NCI-H2196 treated with DMSO at 0.1 percent for 48 hours (cell line): ENCODE measurements at regions not wholly inside any gene's neighbourhood (a gene's known extent, or its start where the extent isn't known, plus 50 kb on each side); places are given as distances from the start of the nearest gene placed in this dataset.

ENCODE experiments used
- DNase-seq: peaks from one replicate; lab custom pipeline; 2025; ENCODE audit not compliant: unreplicated experiment; lab: John Stamatoyannopoulos, UW

DNA sequence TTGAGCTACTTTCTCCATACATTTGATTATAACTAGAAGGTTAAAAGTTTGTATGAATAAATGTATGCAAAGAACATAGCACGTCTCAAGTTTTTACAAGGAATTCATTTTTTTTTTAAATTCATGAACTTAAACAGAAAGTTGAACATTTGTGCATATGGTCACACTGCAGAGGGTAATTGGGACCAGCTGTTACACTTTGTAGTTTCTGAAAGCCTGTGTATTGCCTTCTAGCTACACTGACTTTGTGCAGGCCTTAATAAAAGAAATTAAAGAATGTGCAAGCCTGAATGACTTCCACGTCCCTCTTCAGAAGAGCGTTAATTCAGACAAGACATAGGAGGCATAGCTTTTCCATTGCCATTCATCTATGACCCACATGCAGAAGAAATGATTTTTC is 153.1 kb upstream of the PCDH18 start:
- DNase-seq, result no peak

DNA sequence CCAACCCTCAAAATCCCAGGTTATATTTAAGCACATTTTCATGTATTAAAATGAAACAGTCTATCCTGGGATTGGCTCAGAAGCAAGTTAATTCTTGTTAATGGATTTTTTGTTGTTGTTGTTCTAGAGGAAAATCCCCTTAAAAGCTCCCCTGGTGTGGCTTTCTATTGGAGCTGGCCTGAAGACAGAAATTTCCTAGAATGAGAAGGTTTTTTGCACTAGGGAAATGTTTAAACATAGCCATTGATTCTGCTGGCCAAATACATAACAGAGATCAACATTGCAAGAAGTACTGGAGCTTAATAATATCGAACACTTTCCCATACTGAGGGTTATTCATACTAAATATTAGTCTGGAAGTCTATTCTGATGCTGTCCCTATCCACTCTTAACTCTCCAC is 148.8 kb upstream of the PCDH18 start:
- DNase-seq, result no peak

DNA sequence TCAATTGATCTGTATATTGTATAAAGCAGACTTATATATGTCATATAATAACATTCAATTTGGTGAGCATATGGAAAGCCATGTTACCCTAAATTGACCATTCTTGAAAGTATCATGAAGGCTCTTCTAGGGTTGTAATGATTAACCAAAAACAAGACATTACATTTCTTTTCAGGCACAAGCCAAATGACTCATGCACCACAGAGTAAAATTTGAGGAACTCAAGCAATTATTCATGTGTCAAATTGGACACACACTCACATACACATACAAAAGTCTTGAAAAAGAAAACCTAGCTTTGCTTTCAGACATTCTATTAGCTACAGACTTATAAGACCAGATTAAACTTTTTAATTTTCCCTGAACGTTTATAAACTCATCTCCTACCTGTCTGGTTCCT is 146.5 kb upstream of the PCDH18 start:
- DNase-seq, result no peak

DNA sequence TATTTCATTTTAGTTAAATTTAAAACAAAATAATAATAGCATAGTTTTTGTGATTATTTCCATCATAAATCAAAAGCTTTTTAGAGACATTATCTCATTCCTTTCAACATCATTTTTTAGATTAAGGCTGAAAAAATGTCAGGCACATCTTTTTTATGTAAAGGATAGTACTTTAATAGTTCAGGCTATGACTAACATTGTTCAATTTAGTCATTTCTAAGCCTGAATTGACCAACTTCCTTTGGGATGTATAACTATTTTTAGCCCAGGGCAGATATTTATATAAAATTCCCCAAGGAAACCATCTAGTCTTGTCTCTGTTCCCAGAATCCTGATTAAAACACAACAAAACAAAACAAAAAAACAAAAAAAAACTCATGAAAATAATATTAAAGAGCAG is 145.6 kb upstream of the PCDH18 start:
- DNase-seq, result no peak

DNA sequence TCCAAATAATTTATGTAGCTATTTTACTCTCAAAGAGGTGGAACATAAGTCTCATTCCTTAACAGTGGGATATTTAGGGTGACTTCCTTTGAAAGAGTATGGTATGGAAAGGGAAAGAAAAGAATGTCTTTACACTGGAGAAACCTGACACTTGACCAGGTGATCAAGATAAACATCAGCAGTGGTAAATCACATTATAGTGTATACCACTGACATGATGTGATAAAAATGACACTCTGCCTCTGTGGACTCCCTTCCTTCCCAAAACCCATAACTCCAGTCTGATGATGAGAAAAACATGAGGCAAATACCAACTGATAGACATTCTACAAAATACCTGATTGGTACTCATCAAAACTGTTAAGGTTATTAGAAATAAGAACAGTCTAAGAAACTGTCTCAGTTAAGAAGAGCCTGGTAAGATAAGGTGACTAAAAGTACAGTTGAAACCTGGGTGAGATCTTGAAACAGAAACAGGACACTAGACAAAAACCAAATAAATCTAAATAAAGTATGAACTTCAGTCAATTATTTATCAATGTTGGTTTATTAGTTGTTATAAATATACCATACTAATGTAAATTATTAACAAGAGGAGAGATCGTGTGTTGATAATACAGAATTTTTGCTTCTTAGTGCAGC is 144.2 kb upstream of the PCDH18 start:
- DNase-seq, result no peak

DNA sequence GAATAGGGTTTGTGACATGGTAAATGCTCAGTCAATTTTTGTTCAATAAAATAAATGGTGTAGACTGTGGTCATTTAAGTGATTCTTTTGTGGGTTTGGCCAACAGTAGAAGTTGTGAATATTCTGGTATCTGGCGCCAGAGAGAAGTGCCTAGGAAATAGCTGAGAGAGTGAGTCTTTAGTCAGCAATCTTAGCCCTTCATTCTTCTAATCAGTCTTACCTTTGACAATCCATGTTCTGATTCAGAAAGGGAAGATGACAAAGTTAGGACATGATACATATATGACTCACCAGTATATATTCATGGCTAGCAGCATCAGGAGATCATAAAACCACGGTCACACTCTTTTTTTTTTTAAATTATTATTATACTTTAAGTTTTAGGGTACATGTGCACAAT is 141.8 kb upstream of the PCDH18 start:
- DNase-seq, result no peak

DNA sequence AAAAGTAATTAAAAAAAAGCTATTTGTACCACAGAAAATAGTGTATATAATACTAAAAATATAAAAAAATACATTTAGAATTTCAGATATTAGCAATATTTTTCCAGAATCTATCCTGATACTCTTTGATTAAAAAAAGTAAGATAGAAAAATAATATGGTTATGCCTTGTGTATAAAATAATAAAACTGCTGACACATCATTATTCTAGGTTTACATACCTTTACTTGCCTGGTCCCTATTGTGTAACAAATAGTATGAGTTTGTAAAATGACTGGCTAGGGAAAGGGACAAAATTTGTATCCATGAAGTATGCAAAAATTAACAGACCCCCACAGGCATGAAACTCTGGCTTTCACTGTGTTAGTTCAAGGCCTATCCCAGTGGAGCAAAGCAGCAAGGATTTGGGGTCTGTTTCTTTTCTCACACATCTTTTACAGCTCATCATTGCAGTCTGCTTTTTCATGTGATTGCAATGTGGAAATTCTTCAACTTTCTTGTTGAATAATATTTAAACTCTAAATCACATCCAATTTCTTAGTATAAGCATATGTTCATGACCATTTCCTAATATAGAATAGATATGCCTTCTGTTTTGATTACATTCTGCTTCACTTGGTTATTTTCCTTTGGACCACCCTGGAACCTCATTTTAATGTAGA is 136.7 kb upstream of the PCDH18 start:
- no peak for DNase-seq

DNA sequence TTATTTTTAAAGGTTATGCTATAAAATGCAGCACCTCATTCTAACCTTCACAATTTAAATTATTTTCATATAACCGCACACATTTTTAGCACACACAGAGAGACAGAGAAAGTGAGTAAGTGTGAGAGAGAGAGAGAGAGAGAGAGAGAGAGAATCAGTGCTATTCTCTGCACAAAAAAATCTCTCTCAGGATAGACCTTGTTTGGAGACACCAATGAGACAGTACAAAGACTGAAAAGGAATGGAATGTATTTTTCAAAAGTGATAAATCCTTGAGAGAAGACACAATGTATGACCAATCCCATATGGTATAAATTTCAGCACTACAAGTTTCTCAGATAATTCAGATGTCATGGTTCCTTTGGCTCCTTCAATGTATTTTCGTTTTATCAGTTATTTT is 132.1 kb upstream of the PCDH18 start:
- DNase-seq, result no peak

DNA sequence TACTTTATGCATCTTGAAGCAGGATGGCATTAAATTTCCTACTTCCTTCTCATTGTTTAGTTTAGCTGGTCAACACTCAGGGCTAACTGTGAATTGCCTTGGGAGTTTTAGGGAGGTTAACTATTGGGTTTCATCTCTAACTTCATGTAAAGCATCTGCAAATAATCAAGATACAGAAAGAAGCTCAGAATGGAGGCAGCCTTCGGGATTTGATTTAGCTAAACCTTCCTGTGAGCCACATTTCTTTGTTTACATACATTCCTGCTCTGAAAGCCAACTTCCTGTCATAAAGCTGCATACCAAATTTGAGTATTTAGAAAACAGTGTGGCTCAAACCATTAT is 131.7 kb upstream of the PCDH18 start:
- DNase-seq, result peak; percentile 3

DNA sequence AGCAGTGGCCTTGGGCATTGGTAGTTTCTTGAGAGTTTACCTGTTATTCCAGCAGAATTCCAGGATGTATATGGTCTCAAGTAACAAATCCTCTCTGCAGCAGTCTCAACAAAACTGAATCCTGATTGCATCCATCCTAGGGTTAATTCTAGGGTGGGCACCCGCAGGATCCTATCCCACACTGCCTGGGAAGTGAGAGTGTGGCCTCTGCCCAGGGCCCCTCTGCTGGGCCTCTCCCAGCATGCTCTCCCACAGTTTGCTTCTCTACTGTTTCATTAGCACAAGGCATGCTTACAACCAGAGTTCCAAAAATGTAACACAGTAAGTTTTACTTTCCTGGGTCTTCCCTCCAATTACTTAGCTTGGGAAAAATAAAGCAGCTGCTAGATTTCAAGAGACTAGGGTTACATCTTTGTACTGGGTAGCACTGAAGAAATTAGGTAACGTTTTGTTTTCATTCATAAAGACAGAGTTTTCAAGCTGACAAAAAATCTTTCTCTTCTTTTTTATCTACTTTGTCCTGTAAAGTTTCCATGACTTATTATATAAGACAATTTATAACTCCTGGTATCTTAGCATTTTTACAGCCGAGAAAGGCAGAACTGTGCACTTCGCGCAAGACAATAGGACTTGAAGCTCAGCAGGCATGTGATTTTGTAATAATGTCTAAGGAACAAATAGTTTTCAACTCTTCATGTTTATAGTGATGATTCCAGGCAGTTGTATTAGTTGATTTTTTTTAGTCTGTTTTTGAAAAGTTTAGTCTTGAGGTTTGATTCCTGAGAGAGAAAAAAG is 131.2 kb upstream of the PCDH18 start:
- DNase-seq, result no peak

DNA sequence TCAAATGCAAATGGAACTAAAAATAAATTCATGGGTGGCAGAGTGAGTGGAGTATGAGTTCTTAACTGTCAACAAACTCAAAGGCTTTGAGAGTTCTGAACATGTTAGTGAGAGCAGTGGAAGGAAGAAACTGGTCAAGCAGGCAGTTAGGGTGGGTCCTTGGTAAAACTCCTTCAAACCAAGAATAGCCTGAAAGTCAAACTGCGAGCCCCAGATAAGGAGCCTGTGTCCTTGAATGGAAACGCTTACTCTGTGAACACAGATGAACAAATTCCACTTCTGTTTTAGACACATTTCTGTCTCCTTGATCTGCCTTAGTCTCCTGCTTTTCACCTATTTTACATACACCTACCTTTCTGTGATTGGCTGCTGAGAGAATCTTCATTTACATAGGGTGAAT is 129.4 kb upstream of the PCDH18 start:
- no peak for DNase-seq

DNA sequence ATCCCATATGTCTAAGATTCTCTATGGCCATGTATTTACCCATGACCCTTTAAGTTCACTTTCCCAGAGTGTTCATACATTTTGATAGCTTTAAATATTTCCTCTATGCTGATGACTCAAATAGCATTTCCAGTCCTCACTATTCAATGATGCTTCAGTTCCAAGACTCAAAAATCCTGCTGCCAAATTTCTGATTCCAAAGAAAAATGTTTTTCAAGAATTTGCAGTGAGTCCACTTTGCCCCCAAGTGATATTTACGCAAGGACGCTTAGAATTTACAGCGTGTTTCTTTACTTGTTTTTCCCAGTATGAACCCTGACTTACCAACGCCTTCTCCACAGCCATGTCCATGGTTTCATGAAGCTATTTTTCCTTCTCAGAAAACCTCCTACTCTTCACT is 127.9 kb upstream of the PCDH18 start:
- DNase-seq, result no peak

DNA sequence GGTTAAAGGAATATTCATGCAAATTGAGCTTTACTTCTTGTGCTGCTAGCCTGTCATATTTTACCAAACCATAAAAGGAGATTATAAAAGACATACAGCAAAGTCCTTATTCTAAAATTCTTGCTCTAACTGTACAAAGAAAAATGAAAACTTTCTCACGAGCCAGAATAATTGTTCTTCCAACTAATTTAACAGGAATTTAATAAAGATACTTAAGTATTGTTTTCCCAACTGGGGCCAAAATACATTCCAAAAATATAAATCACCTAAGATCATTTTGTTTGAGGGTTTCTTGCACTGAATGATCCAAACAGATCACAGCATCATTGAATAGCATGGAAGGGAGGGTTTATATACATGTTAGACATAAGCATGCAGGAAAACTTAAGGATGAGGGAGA is 127.1 kb upstream of the PCDH18 start:
- no peak for DNase-seq

DNA sequence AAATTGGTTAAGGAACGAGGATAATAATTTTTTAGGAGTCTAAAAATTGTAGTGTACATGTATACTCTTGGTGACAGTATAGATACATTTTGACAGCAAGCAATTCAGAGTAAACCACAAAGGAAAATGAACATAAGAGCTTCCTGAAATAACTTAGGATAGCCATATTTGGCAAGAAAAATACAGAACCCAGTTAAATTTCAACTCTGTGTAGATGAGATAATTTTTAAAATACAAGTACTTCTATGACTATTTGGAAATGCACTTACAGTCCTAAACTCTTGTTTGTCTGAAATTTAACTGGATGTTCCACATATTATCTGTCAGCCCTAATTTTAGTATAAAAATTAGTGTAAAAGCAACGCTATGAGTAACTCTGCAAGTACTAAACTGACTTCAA is 124.4 kb upstream of the PCDH18 start:
- DNase-seq, result no peak

DNA sequence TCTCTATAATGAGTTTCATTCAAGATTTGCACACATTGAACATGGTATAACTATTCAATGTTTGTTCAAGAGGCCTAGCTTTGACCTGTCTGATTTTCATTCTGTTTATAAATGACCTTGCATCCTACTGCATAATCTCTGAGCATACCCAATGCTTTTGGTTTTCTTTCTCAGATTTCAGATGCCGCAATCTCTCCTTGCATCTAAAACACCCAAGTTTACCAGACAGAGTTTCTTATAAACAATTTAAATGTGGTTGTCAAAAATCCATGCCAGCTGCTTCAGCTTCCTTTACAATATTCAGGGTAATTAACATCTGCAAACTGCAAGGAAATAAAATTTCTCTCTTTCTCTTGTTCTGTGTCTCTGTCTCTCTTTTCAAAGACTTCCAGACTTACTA is 123.0 kb upstream of the PCDH18 start:
- no peak for DNase-seq

DNA sequence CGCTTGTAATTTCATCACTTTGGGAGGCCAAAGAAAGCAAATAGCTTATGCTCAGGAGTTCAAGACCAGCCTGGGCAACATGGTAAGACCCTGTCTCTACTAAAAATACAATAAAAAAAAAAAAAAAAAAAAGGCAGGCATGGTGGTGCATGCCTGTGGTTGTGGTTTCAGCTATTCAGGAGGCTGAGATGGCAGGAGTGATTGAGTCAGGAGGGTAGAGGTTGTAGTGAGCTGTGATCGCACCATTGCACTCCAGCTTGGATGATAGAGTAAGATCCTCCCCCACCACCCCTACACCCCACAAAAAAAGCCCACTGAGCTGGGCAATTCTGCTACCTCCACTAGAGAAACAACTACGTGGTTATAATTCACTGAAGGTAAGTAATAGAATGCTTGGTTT is 118.8 kb upstream of the PCDH18 start:
- no peak for DNase-seq

DNA sequence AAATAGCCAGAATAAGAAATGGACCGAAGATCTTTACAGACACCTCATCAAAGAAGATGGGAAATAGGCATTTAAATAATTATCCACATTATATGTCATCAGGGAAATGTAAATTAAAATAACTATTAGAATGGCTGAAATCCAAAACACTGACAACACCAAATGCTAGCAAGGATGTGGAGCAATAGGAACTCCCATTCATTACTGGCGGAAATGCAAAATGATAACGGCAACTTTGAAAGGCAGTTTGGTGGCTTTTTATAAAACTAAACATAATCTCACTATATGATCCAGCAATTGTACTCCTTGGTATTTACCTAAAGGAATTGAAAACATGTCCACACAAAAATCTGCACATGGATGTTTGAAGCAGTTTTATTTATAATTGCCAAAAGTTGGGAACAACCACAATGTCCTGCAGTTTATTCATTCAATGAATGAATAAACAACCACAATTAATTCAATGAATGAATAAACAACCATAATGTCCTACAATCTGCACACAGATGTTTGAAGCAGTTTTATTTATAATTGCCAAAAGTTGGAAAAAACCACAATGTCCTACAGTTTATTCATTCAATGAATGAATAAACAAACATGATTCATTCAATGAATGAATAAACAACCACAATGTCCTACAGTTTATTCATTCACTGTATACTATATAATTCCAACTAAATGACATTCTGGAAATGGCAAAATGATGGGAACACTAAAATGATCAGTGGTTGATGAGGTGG is 117.6 kb upstream of the PCDH18 start:
- no peak for DNase-seq

DNA sequence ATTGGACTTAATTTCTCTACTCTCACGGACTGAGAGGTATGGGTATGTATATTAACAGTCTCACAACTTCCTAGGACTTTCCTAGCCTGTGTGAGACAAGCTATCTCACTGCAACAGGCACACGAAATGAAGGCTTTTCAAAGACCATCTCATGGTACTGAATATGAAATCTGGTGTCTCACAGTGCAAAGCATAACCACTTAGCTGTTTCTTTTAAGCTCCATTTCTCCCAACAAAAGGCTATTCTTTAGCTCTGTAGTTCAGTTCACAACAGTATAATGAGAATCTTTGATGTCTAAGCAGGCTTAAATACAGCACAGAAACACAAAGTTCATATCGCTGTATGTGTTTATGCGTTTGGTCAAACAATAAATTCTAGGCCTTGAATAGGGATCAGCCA is 116.2 kb upstream of the PCDH18 start:
- no peak for DNase-seq

DNA sequence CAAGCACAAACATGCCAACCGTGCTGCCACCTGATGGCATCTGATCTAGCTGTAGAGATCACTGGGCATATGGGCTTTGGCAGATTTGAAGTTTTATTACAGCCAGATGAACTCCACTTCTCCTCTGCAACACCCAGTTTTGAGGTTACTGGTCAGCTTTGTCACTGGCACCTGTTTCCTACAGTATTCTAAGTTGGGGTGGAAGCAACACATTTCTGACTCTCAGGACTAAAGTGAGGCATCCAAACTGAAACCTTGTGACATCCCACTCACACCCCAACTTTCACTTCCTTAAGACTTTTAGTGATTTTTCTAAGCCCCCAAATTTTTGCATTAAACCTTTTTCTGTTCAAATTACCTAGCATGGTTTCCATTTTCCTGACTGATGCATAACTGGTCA is 115.1 kb upstream of the PCDH18 start:
- no peak for DNase-seq

DNA sequence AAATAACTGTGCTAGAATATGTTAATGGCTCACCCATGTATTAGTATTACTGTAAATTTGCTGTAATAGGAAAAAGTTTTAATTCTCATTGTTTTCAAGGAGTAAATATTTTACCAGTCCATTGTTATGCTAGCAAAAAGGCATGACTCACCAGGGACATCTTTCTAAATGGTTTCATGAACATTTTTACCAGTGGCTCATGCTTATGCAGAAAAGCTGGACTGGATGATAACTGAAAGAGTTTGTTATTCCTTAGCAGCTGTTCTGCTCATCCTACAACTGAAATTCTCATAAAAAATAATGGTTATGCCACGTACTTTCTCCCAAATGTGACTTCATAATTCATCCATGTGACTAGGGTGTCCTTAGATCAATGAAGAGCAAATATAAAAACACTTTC is 111.9 kb upstream of the PCDH18 start:
- DNase-seq, result no peak

DNA sequence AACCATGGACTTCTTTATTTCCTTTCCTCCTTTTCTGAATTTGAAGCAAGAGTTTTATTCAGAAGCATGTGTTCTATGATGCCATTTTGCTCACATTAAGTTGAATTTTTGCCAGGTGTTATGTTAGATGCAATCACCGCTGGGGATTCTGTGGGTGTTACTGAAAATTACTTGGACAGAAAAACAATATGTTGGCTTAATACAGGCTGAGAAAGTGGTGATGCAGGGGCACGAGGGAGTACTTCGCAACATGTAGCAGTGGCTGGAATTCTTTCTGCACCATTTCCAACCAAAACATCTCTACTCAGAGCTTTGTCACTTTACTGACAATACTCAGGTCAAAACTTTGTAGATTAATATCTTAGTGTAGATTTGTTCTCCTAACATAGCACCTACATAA is 109.2 kb upstream of the PCDH18 start:
- no peak for DNase-seq

DNA sequence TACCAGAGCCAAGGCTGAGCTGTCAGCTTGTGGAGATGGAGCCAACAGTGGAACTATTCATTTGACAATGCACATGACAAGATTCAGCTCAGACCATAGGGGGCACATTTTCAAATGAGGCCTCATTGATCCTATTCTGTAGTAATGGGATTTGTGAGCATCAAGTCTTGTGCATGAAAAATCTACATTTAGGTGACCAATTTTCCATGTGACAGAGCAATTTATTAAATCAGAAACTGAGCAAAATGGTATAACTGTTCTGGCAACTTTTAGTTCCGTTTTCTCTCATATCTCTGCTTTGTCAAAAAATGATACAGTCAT is 108.5 kb upstream of the PCDH18 start:
- DNase-seq, result no peak
